A549 (cell line): ENCODE measurements at regions not wholly inside any gene's neighbourhood (a gene's known extent, or its start where the extent isn't known, plus 50 kb on each side); places are given as distances from the start of the nearest gene placed in this dataset.

Experiments used
- CHD4 ChIP-seq: fragments of 200-600 bp; sonication (generic); IDR thresholded peaks from 2 replicates; pipeline ENCODE4 v1.6.1; 2016; ENCODE audit warnings: antibody characterized with exemption, mild to moderate bottlenecking, borderline replicate concordance
- CTCF ChIP-seq: fragments of >200 bp; sonication (Bioruptor Twin); formaldehyde crosslinking; IDR thresholded peaks from 3 replicates; pipeline ENCODE4 v1.5.1; 2016
- HDAC2 ChIP-seq: fragments of 200-600 bp; sonication (generic); IDR thresholded peaks from 2 replicates; pipeline ENCODE4 v1.6.1; 2016
- HOXA7 ChIP-seq: fragments of 250-450 bp; sonication (Bioruptor Pico); IDR thresholded peaks from 2 replicates; pipeline ENCODE4 v1.5.0; 2020; ENCODE audit warnings: mild to moderate bottlenecking, moderate library complexity
- MYC ChIP-seq: IDR thresholded peaks from 2 replicates; pipeline ENCODE4 v1.6.1; 2012; ENCODE audit warnings: mild to moderate bottlenecking, inconsistent platforms, low read length, improper control_type of control experiment, borderline replicate concordance
- POLR2A ChIP-seq: IDR thresholded peaks from 2 replicates; pipeline ENCODE4 v1.6.1; 2012; ENCODE audit warnings: mild to moderate bottlenecking, low read length
- RAD21 ChIP-seq, 2 experiments: fragments of >200 bp in 1 of 2; sonication (Bioruptor Twin) in 1 of 2; formaldehyde crosslinking in 1 of 2; IDR thresholded peaks in 1 of 2; conservative IDR thresholded peaks in 1 of 2; 2 replicates in 1 of 2; 3 replicates in 1 of 2; pipeline ENCODE4 v1.6.1; 2012 to 2018; ENCODE audit warnings: inconsistent platforms in 1 of 2
- RCOR1 ChIP-seq: fragments of 150-350 bp; IDR thresholded peaks from 2 replicates; pipeline ENCODE4 v1.6.1; 2014; ENCODE audit warnings: antibody characterized with exemption, low read length, low read depth
- TFCP2L1 ChIP-seq: fragments of 250-450 bp; sonication (Bioruptor Pico); IDR thresholded peaks from 2 replicates; pipeline ENCODE4 v1.5.0; 2021; ENCODE audit warnings: mild to moderate bottlenecking
- USF2 ChIP-seq: fragments of 450-650 bp; IDR thresholded peaks from 2 replicates; pipeline ENCODE4 v1.6.1; 2014; ENCODE audit warnings: antibody characterized with exemption
- ZFP36 ChIP-seq: fragments of 450-650 bp; IDR thresholded peaks from 2 replicates; pipeline ENCODE4 v1.6.1; 2014; ENCODE audit warnings: borderline replicate concordance; ENCODE audit not compliant: partially characterized antibody

- TF ChIP-seq CTCF: no peak
- TF ChIP-seq RCOR1: no peak
- no peak for TF ChIP-seq HDAC2
- no peak for TF ChIP-seq ZFP36
- no peak for TF ChIP-seq POLR2A
- TF ChIP-seq TFCP2L1 (CRISPR knock-in tag): no peak
- no peak for TF ChIP-seq HOXA7 (CRISPR knock-in tag)
- TF ChIP-seq RAD21 (conservative IDR thresholded peaks at IDR 0.05 in 1 of 2, IDR thresholded peaks at IDR 0.05 in 1 of 2): no peak
- TF ChIP-seq USF2: no peak
- TF ChIP-seq MYC: no peak
- TF ChIP-seq CHD4: no peak
Observed at GRCh38 chr12:28996688-28997087, 152.4 kb upstream of the FAR2 start.
